ENCODE measurements at regions not wholly inside any gene's neighbourhood (a gene's known extent, or its start where the extent isn't known, plus 50 kb on each side); places are given as distances from the start of the nearest gene placed in this dataset.

- H3K27me3 ChIP-seq (ENCODE audit: control insufficient read depth, insufficient read depth, low read length) = no peaks in the 10 kb centered on the region; the same call in 1 of the 2 replicates
- no peaks in the 10 kb centered on the region for H3K36me3 ChIP-seq (ENCODE audit: control insufficient read depth, insufficient read depth, low read length)
- ChIA-PET POLR2A (no interaction called here), CTCF (interaction anchor here (0.6 kb wide), 1 partner anchor 1413 kb away, joined by 4 read pairs; no protein-coding TSS in a partner anchor)
- no peak for DNase-seq (ENCODE audit: low read depth)
- TF ChIP-seq, protein P1, sequence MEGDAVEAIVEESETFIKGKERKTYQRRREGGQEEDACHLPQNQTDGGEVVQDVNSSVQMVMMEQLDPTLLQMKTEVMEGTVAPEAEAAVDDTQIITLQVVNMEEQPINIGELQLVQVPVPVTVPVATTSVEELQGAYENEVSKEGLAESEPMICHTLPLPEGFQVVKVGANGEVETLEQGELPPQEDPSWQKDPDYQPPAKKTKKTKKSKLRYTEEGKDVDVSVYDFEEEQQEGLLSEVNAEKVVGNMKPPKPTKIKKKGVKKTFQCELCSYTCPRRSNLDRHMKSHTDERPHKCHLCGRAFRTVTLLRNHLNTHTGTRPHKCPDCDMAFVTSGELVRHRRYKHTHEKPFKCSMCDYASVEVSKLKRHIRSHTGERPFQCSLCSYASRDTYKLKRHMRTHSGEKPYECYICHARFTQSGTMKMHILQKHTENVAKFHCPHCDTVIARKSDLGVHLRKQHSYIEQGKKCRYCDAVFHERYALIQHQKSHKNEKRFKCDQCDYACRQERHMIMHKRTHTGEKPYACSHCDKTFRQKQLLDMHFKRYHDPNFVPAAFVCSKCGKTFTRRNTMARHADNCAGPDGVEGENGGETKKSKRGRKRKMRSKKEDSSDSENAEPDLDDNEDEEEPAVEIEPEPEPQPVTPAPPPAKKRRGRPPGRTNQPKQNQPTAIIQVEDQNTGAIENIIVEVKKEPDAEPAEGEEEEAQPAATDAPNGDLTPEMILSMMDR (IDR thresholded peaks at IDR 0.05; ENCODE audit: insufficient read depth, low read depth, low read length) = no peak
- H3K4me3 ChIP-seq (ENCODE audit: low read depth, low read length) = no peak overlapping the region
These were observed 149.7 kb downstream of the ST6GAL2 start for GRCh38 chr2:106736221-106736620.

GRCh38 chr2:106745468-106745867 is 140.5 kb downstream of the ST6GAL2 start:
- DNase-seq (ENCODE audit: low read depth) = no peak
- ChIA-PET POLR2A (no interaction called here), CTCF (no interaction called here)
- Histone ChIP-seq H3K4me3 (ENCODE audit: low read depth, low read length) (no peak overlapping the region), H3K36me3 (ENCODE audit: control insufficient read depth, insufficient read depth, low read length) (no peaks in the 10 kb centered on the region), H3K27me3 (ENCODE audit: control insufficient read depth, insufficient read depth, low read length) (no peaks in the 10 kb centered on the region)
- TF ChIP-seq, protein P1 (IDR thresholded peaks at IDR 0.05; ENCODE audit: insufficient read depth, low read depth, low read length) = no peak

GRCh38 chr2:106749823-106750222 is 136.1 kb downstream of the ST6GAL2 start:
- TF ChIP-seq, protein P1 (IDR thresholded peaks at IDR 0.05; ENCODE audit: insufficient read depth, low read depth, low read length) = no peak
- no peak for DNase-seq (ENCODE audit: low read depth)
- Histone ChIP-seq H3K4me3 (ENCODE audit: low read depth, low read length) (no peak overlapping the region), H3K36me3 (ENCODE audit: control insufficient read depth, insufficient read depth, low read length) (no peaks in the 10 kb centered on the region), H3K27me3 (ENCODE audit: control insufficient read depth, insufficient read depth, low read length) (no peaks in the 10 kb centered on the region)
- ChIA-PET CTCF (interaction anchor here (0.7 kb wide), 1 partner anchor 652 kb away, joined by 3 read pairs; no protein-coding TSS in a partner anchor), POLR2A (no interaction called here)

Measured in BJ (cell line).